Neural crest cell (in vitro differentiated cells): ENCODE measurements at regions not wholly inside any gene's neighbourhood (a gene's known extent, or its start where the extent isn't known, plus 50 kb on each side); places are given as distances from the start of the nearest gene placed in this dataset.
"Not testable (repeated sequence)": the region's sequence is repeated elsewhere in the genome, so short reads cannot be mapped to it uniquely, and the experiment has no call there.

ENCODE experiments used
- DNase-seq: peaks from one replicate; pipeline ENCODE4 v3.0.0; 2021; ENCODE audit warnings: low read depth, mixed read lengths, low spot score
- H3K27ac Mint-ChIP-seq: one replicate; pipeline ENCODE4 v1.8.0; 2021; ENCODE audit warnings: mild to moderate bottlenecking, mixed read lengths; ENCODE audit not compliant: unreplicated experiment
- H3K27me3 Mint-ChIP-seq: 2 replicates; pipeline ENCODE4 v1.8.0; 2021; ENCODE audit warnings: low read depth, mild to moderate bottlenecking, mixed read lengths
- H3K36me3 Mint-ChIP-seq: 2 replicates; pipeline ENCODE4 v1.8.0; 2021; ENCODE audit warnings: low read depth, mild to moderate bottlenecking, mixed read lengths
- H3K4me1 Mint-ChIP-seq: 2 replicates; pipeline ENCODE4 v1.8.0; 2021; ENCODE audit warnings: mixed read lengths
- H3K4me3 Mint-ChIP-seq: one replicate; pipeline ENCODE4 v1.8.0; 2021; ENCODE audit warnings: mild to moderate bottlenecking, mixed read lengths
- H3K9me3 Mint-ChIP-seq: 2 replicates; pipeline ENCODE4 v1.8.0; 2021; ENCODE audit warnings: mixed read lengths
- TF ChIP-seq, protein P1 (sequence below): fragments of 200-600 bp; sonication (generic); conservative IDR thresholded peaks from 2 replicates; pipeline ENCODE4 v1.5.0; 2021; ENCODE audit warnings: antibody characterized with exemption, mild to moderate bottlenecking

DNA sequence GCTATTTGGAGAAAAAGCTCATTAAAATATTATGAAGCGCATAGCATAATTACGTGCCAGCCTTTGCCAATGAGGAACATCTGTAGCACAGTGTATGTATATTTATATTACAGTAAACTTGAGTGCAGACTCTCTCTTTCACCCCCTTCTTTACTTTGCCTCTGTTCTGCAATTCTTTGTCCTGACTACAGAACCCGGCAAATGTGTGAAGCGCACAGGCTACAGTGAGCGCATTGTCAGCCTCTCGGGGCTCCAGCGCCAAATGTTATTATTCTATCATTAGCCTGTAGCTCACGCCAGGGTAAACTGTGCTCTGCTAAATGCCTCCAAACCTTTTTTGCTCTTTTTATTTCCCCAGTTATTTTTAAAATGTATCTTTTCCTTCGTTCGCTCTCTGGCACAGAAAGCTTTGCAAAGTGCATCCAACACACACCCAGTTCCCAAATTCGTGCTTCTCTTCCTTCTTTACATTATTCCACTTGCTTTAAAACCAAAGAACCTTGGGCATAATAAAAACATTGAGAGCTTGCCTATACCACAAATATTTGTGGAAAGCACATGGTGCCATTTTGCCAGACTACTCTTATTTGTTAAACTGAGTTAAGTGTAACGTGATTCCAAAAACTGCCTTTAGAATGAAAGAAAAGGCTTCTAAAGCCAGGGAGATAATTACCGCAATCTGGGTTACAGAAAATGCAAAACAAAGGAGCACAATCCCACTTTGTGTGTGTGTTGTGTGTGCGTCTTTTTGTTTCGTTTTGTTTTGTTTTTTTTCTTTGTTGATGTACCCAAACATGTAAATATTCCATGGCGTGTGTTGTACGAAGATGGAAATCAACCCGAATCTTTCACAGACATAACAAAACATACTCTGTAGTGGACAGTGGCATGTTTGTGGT is 164.1 kb upstream of the MPDZ start:
- Mint-ChIP-seq H3K9me3 (no peaks in the 10 kb centered on the region), H3K27ac (no peak overlapping the region), H3K4me1 (peaks cover 29% of the 10 kb centered on the region), H3K36me3 (no peaks in the 10 kb centered on the region), H3K27me3 (no peaks in the 10 kb centered on the region), H3K4me3 (peak overlapping the region; percentile 23)
- TF ChIP-seq, protein P1, sequence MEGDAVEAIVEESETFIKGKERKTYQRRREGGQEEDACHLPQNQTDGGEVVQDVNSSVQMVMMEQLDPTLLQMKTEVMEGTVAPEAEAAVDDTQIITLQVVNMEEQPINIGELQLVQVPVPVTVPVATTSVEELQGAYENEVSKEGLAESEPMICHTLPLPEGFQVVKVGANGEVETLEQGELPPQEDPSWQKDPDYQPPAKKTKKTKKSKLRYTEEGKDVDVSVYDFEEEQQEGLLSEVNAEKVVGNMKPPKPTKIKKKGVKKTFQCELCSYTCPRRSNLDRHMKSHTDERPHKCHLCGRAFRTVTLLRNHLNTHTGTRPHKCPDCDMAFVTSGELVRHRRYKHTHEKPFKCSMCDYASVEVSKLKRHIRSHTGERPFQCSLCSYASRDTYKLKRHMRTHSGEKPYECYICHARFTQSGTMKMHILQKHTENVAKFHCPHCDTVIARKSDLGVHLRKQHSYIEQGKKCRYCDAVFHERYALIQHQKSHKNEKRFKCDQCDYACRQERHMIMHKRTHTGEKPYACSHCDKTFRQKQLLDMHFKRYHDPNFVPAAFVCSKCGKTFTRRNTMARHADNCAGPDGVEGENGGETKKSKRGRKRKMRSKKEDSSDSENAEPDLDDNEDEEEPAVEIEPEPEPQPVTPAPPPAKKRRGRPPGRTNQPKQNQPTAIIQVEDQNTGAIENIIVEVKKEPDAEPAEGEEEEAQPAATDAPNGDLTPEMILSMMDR, result no peak
- DNase-seq, result no peak

DNA sequence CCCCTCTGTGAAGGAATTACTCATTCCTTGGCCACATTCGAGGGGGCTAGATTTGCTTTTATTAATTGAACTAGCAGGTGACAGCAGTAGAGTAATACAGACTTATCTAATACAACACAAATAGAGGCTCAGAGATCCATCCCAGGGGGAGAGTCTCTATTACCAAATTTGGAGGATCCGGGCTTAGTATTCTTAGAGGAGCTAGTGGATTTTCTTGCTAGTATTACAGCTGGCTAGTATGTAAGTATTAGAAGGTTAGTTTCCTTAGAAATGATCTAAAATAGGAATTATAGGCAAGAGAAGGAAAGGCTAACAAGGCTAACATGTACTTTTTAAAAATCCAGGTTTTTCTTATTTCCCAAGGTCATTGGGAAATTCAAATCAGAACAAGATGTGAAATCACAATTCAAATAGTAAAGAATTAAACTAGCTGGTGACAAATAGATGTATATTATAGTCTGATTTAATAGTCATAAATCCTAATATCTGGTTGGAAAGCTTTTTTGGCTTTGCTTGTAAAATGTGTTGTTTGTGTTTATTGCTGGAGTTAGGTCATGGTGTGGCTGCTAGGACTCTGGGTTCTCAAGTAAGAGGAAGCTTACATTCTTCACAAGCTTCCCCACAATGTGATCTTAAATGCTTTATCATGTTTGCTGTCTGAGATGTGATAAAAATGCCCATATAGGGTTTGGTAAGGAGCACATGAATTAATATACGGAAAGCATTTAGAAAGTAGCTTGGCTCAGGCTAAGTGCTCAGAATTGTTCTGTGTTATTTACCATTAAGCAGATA is 160.4 kb upstream of the MPDZ start:
- no peak overlapping the region for H3K4me3 Mint-ChIP-seq

DNA sequence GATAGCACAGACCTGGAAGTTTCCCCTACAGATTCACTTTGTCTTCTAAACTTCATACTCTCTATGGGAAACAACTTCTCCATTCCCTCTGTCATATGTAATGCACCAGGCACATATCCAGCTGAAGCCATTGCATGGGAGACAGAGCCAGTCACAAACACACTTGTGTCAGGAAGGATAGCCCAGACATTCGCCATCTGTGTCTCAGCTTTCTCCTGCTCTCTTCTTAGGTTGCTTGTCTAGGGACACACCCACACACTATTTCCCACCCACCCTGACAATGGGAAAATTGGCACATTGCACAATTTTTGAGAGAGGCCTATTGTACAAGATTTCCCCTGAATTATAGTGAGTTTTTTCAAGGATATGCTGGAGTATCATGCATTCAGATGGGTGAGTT is 158.4 kb upstream of the MPDZ start:
- H3K36me3 Mint-ChIP-seq, result no peaks in the 10 kb centered on the region
- peaks cover 5% of the 10 kb centered on the region for H3K4me1 Mint-ChIP-seq
- no peak for DNase-seq
- H3K4me3 Mint-ChIP-seq, result no peak overlapping the region
- TF ChIP-seq, protein P1, result no peak
- no peak overlapping the region for H3K27ac Mint-ChIP-seq
- H3K27me3 Mint-ChIP-seq, result no peaks in the 10 kb centered on the region
- H3K9me3 Mint-ChIP-seq, result peaks cover 2% of the 10 kb centered on the region

More for the DNA sequence above, 160.4 kb upstream of the MPDZ start:
- no peak for DNase-seq
- Mint-ChIP-seq H3K36me3 (no peaks in the 10 kb centered on the region), H3K9me3 (peaks cover 2% of the 10 kb centered on the region), H3K27me3 (no peaks in the 10 kb centered on the region), H3K4me1 (peaks cover 24% of the 10 kb centered on the region), H3K27ac (no peak overlapping the region)
- TF ChIP-seq, protein P1, result no peak

DNA sequence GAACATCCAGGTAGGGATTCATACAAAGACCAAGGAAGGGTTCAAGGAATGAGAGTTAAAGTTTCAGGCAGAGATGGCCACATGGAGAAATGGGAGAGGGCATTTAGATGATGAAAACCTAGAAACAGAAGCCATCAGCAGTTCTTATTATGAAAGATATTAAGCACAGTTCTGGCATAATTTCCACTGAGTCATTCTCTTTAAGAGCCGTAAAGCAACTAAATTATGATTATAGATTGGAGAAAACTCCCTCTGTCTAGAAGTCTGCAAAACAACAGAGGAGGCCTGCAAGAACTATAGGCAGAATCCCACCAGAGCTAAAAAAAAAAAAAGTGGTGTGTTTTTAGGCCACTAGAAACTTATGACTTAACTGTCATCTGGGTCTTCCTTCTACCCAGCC is 157.1 kb upstream of the MPDZ start:
- no peaks in the 10 kb centered on the region for H3K36me3 Mint-ChIP-seq
- TF ChIP-seq, protein P1, result no peak
- H3K4me3 Mint-ChIP-seq, result no peak overlapping the region
- no peak for DNase-seq
- peaks cover under 1% of the 10 kb centered on the region for H3K4me1 Mint-ChIP-seq
- no peak overlapping the region for H3K27ac Mint-ChIP-seq
- H3K27me3 Mint-ChIP-seq, result no peaks in the 10 kb centered on the region
- peaks cover 2% of the 10 kb centered on the region for H3K9me3 Mint-ChIP-seq

DNA sequence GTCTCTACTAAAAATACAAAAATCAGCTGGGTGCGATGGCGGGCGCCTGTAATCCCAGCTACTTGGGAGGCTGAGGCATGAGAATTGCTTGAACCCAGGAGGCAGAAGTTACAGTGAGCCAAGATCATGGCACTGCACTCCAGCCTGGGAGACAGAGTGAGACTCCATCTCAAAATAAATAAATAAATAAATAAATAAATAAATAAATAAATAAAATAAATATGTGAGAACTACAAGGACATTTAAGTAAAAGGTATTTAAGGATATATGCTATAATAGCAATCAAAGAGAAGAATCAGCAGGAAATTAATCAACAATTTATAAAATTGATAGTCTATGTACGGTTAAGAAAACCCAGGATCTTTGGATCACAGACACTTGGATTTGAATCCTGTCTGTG is 154.0 kb upstream of the MPDZ start:
- DNase-seq, H3K4me3 Mint-ChIP-seq, H3K27ac Mint-ChIP-seq, H3K9me3 Mint-ChIP-seq, H3K36me3 Mint-ChIP-seq, H3K27me3 Mint-ChIP-seq: not testable (repeated sequence)
- H3K4me1 Mint-ChIP-seq, result peaks cover 17% of the 10 kb centered on the region

DNA sequence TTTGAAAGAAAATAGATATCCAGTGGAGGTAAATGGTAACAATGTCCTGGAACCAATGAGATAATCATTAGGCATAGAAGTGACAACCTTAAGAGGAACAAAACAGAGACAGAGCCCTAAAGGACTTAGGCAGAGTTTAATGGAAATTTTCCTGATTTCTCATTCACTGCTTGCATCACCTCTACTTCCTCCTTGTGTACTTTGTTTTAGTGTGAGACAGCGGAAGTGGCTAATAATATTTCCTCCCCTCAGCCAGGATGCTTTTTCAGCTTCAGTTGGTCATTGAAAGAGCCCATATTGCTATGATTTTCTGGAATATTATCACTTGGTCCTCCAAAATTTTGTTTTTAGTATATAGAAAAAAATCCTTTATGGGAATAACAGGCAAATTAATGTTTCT is 153.4 kb upstream of the MPDZ start:
- H3K9me3 Mint-ChIP-seq, result peaks cover 2% of the 10 kb centered on the region
- H3K27me3 Mint-ChIP-seq, result no peaks in the 10 kb centered on the region
- no peak for DNase-seq
- H3K4me3 Mint-ChIP-seq, result no peak overlapping the region
- no peaks in the 10 kb centered on the region for H3K36me3 Mint-ChIP-seq
- H3K27ac Mint-ChIP-seq, result no peak overlapping the region
- TF ChIP-seq, protein P1, result no peak
- H3K4me1 Mint-ChIP-seq, result peaks cover 17% of the 10 kb centered on the region
